ENCODE measurements at regions not wholly inside any gene's neighbourhood (a gene's known extent, or its start where the extent isn't known, plus 50 kb on each side); places are given as distances from the start of the nearest gene placed in this dataset.
A peak's percentile ranks its signal among the peaks of the same experiment; 100 is the strongest.
"Not testable (repeated sequence)": the region's sequence is repeated elsewhere in the genome, so short reads cannot be mapped to it uniquely, and the experiment has no call there.

DNA sequence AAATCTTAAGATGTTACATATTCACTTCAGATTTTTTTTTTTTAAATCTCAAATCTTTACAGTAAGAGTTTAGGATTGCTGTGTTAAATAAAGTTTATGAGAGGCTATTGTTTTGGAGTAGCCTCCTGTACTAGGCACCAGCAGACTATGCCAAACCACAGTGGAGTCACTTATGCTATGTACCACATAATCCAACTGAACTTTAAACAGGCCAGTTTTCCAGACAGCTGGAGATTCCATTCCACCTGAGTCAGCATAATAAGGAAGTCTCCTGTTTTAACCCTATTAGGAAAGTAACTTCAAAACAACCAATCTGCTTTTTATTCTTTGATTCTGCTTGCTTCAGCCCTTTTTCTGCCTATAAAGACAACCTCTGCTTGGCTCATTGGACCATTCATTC, 205.2 kb downstream of the CSNK1G3 start:
- no peak for DNase-seq (ENCODE audit: low spot score)

DNA sequence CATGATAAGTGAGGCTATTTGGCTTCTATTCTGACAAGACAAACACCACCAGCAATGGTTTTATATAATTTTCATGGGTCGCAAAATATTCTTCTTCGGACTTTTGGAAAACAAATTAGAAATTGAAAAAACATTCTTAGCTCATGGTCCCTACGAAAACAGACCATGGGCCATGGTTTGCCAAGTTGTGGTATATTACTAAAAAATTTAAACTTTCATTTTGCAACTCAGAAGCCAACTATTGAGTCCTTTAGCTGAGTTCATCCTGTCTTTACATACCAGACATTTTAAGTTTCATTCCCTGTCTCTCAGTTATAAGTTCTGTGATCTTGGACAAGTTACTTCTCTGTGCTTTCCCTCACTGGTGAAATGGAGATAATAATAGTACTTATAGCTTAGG, 198.1 kb downstream of the CSNK1G3 start:
- no peak for DNase-seq (ENCODE audit: low spot score)

DNA sequence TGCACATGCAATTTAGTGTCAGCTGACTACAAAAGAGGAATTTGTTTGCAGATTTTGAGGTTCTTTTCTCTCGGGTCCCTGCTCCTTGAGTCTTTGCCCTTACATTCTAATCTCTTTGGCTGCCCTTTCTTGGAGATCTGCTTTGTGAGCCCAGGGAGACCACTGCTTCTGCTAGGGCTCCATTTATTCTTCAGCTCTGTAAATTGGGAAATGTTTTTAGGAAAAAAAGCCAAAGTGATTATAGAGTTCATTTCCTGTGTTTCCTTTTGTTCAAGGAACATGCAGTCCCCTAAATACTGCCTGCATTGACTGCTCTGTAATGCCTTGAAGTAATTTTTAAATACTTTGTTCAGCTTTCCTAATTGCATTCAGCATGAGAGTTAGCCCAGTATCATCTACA, 197.4 kb downstream of the CSNK1G3 start:
- DNase-seq (ENCODE audit: low spot score), result no peak

DNA sequence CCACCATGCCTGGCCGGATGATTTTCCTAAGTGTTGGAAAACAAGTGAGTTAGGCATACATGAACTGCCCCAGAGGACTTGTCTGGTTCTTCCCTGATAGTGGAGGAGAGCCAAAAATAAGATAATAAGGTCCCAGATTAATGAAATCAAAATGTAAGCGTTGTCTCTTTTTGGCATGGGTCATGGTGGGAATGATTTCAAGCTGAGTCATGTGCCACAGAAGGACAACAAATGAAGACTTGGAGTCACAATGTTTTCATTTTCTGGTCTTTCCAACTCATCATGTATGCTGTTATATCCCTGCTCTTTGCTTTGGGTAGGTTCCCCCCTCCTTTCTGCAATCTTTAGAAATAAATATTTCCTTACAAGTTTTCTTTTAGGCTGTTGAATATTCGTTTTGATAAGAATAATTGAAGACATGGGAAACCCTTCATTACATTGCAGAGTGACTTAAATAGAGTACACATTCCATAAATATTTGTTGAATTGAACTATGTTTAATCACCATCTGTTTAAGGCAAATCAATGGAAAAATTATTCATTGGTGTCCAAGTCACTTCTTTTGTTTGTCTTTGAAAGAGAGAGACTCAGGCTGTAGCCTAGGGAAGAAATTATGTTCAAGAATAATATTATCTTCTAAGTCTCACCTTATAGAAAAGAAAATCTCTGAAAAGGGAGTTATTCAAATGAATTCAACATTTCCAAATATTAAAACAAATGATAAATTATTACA, 196.3 kb downstream of the CSNK1G3 start:
- no peak for DNase-seq (ENCODE audit: low spot score)

DNA sequence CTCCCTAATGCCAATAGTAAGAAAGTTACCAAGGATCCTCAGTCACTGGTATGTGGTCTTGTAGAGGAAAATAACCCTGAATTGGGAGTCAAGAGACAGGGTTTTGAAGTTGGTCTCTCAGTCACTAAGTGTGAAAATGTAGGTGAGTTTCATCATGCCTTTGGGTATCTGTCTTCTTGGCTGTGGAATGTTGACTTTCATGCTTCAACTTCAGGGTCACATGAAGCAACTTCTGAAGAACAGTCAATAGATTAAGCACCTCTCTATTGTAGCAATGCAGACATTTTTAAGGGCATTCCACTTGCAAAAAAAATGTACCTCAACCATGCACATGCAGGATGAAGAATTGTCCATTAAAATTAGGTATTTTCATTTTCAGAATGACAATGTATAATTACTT, 194.6 kb downstream of the CSNK1G3 start:
- DNase-seq (ENCODE audit: low spot score), result no peak

DNA sequence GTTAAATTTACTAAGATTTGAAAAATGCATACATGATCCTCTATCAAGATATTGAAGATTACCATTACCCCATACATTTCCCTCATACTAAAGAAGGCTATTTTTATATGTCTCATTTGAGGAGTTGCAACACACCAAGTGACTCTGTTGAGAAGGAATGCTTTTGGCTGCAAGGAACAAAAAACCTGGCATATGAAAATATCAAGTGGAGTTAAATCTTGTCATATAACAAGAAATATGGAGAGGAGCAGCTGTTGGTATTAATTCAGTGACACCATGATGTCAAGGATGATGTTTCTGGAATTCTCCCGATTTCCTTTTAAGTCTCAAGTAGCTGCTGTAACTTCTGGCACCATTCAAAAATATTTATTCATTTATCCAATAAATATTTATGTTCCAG, 193.8 kb downstream of the CSNK1G3 start:
- DNase-seq (ENCODE audit: low spot score), result no peak

DNA sequence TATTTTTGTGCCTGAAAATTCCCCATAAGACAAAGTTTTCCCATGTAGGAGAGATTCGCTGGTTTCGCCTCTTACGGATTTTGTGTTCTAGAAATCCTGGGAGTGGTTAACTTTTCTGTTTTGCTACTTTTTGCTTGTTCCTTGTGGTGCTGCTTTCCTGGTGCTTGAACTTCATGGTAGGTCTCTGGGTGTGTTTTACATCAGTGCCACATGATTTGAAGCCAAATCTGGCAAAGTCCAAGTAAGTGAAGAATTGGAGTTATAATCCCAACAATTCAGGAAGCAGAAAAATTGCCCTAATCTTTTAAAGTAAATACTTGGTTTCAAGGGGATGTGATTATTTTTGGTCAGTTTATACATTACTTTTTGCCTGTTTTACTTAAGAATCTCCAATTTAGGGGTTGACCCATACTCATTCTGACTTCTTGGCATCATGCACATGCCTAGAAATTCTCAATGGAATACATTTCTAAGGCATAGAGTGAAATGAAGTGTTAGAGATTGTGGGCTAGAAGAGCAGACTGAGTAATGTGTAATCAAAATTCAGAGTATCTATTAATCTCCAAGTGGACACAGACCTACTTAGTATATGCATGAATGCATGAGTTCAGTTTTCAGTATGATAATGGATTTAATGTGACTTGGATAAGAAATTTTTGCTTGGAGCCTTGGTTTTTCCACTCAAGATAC, 189.7 kb downstream of the CSNK1G3 start:
- DNase-seq (ENCODE audit: low spot score), result no peak

DNA sequence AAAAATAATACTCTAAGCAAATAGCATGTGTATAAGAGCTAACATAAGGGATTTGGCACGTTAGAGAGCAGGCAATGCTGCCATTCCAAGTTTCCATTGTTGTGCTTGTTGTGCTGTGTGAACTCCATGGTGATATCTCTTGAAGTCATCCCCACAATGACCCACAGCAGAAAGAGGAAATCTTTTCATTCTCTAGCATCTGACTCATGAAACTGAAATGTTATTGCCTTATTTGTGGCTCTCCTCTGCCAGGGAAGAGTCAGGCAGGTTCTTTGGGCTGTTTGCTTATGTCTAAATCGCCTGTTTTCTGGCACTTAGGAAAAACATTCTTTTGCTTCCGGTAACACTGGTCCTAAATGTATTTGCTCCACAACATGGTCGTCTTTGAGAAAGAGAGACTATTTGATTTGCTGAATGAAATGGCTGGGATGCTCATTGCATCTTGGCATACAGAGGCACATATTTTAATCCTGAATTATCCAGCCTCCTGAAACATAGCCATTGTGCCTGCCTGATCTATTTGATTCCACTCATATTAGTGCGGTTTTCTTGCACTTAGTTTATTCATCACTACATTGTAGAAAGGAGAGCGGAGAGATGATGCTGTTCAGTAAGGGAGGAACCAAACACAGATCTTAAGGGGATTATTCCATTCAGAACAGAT, 188.8 kb downstream of the CSNK1G3 start:
- DNase-seq (ENCODE audit: low spot score), result no peak

DNA sequence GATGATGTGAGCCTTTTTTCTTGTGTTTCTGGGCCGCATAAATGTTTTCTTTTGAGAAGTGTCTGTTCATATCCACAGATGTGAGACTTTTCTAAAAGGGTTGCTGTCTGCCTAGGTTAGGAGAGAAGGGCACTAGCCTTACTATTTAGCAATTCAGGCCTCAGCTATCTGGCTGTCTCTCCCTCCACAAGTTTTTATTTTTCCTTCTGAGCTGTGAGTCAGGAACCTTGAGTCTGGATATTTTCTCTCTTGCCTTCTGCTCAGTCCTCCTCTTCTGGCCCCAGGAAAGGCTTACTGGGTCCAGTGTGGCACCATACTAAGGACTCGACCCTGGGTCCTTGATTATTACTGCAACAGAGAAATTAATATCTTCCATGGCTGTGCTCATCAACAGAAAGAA, 187.6 kb downstream of the CSNK1G3 start:
- no peak for DNase-seq (ENCODE audit: low spot score)

DNA sequence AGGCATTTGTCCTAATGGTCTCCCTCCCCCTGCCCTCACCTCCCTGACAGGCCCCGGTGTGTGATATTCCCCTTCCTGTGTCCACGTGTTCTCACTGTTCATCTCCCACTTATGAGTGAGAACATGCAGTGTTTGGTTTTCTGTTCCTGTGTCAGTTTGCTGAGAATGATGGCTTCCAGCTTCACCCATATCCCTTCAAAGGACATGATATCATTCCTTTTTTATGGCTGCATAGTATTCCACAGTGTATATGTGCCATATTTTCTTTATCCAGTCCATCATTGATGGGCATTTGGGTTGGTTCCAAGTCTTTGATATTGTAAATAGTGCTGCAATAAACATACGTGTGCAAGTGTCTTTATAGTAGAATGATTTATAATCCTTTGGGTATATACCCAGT, 187.0 kb downstream of the CSNK1G3 start:
- not testable (repeated sequence) for DNase-seq (ENCODE audit: low spot score)

DNA sequence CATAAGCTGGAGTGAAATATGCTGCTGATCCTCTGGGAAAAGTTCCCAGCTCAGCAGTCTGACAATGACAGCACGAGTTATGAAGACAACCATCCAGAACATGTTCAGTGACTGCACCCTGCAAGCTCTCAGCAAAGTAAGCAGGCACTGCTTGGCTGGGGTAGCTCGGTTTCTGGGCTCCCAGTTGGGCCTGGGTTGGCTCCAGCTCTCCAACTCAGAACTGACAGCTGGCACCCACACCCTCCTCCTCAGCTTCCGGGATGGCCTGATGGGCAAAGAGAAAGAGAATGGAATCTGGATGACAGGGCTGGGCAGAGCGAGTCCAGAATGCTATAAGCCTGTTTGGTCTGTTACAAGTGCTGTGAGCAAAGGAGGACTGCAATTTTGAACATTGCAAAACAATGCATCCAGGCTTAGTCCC, 185.0 kb downstream of the CSNK1G3 start:
- no peak for DNase-seq (ENCODE audit: low spot score)

DNA sequence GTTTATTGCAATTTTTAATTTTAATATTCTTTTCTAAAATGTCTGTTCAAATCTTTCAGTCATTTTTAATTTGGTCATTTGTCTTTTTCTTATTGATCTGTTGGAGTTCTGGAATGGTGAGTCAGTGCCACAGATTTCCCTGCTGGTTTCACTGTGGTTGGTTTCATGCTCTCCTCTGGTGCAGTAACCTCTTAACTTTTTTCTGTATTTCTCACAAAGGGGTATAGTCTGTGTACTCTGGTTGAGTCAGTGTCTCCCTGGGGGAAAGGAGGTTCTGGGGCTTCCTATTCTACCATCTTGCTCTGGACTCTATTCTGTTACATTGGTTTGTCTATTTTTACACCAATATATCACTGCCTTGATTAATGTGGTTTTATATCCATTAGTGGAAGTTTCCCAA, 178.8 kb downstream of the CSNK1G3 start:
- DNase-seq (ENCODE audit: low spot score), result no peak

DNA sequence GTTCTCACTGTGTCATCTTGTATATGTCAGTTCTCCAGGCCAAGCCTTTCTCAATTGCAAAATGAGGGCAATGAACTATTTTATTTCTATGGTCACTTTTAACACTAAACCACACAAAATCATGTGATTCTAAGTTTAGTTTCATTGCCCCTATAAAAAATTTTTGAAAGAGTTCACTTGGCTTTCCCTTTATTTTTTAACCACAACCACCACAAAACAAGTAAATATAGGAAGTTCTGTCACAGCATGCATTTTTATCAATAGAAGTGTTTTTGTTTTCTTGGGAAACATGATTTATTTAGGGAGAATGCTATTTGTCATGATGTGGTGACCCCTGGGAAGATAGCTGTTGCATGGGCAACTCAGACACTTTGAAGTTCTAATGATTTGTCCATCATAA, 169.1 kb downstream of the CSNK1G3 start:
- no peak for DNase-seq (ENCODE audit: low spot score)

DNA sequence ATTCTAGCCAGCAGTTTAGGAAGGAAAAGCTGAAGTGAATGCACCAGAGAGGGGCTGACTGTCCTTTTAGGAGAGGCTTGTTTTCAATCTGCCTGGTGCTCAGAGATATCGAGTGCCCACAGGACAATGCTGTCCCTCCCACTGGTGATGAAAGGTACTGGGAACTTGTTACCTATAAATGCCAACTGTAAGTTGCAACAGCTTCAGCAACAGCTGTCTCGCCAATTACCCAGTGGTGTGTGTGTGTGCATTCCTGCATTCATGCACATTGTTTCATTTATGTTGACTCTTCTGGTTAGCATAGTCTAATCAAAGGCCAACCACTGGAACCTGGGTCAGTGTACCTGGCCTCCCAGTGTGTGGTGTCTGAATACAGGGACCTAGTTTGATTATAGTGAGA, 161.1 kb downstream of the CSNK1G3 start:
- DNase-seq (ENCODE audit: low spot score), result no peak

DNA sequence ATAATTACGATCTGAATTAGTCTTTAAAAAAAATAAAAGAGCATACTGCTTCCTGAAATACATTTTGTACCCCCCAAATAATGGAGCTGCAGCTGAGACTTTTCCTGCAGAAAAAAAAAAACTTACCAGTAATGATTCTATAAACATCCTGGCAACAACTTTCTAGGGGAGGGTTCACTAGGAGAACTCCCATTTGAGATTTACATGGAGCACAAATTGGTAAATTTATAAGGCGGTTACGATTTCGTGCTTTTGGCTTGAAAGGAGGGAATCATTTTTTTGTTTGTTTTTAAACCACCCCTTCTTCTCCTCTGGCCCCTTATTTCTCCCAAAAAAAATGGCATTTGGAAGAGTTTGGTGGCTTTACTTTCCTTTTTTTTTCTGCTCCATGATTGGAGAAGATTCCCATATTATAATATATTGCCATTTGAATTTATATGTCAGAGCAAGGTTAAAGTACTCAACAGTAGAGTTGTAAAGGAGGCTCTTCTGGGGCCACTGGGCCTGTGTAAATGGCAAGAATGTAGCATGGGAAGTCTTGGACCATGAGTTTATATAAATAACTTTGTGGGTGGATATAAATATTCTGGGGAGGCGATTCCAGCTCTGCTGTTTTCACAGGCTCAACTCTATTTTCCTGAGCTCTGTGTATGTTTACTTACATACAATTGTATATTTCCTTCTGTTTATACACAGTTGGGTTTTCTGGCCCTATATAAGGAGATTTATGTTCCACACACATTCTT, 159.9 kb downstream of the CSNK1G3 start:
- DNase-seq (ENCODE audit: low spot score), result no peak

DNA sequence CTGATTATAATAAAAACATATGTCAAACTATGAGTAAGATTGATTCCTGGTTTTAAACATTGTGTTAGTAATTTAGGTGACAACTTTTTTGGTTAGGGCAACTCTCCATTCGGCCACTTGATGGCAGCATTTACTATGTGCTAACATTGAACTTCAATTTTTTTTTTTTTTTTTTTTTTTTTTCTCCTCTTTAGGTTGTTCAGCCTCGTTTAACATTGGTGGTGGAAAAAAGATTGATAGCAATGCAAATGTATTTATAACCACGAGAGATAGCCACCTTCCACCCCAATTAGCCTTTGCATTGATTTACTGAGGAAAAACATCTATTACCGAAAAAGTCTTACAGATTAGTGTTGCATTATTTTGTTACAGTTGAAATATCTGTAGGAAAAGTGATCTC, 159.1 kb downstream of the CSNK1G3 start:
- DNase-seq (ENCODE audit: low spot score), result peak; percentile 32
